SKM-1 treated with dmso at 0.1 percent for 144 hours (cell line): ENCODE measurements at regions not wholly inside any gene's neighbourhood (a gene's known extent, or its start where the extent isn't known, plus 50 kb on each side); places are given as distances from the start of the nearest gene placed in this dataset.
A peak's percentile ranks its signal among the peaks of the same experiment; 100 is the strongest.
"Not testable (repeated sequence)": the region's sequence is repeated elsewhere in the genome, so short reads cannot be mapped to it uniquely, and the experiment has no call there.

Experiments used
- DNase-seq: peaks from one replicate; lab custom pipeline; 2025; ENCODE audit not compliant: unreplicated experiment; lab: John Stamatoyannopoulos, UW

GRCh38 chr1:209202321-209202720 is 381.2 kb upstream of the CAMK1G start:
- DNase-seq: not testable (repeated sequence)

GRCh38 chr1:209202830-209203532 is 380.5 kb upstream of the CAMK1G start:
- peak; percentile 46 for DNase-seq

- no peak for DNase-seq
These were observed 380.0 kb upstream of the CAMK1G start for GRCh38 chr1:209203533-209203895.

GRCh38 chr1:209205039-209205438 is 378.5 kb upstream of the CAMK1G start:
- no peak for DNase-seq

GRCh38 chr1:209207126-209207700 is 376.3 kb upstream of the CAMK1G start:
- no peak for DNase-seq

- peak; percentile 45 for DNase-seq
These were observed 375.7 kb upstream of the CAMK1G start for GRCh38 chr1:209207701-209208286.

- DNase-seq: no peak
These were observed 374.9 kb upstream of the CAMK1G start for GRCh38 chr1:209208648-209209047.

- DNase-seq: no peak
These were observed 369.5 kb upstream of the CAMK1G start for GRCh38 chr1:209213989-209214388.

GRCh38 chr1:209215826-209216225 is 367.7 kb upstream of the CAMK1G start:
- DNase-seq: no peak

- DNase-seq: no peak
These were observed 365.4 kb upstream of the CAMK1G start for GRCh38 chr1:209218113-209218512.

- DNase-seq: no peak
These were observed 364.5 kb upstream of the CAMK1G start for GRCh38 chr1:209218981-209219380.

GRCh38 chr1:209219791-209220524 is 363.6 kb upstream of the CAMK1G start:
- no peak for DNase-seq

GRCh38 chr1:209222826-209223225 is 360.7 kb upstream of the CAMK1G start:
- no peak for DNase-seq

- no peak for DNase-seq
These were observed 359.7 kb upstream of the CAMK1G start for GRCh38 chr1:209223791-209224190.

GRCh38 chr1:209224886-209225285 is 358.6 kb upstream of the CAMK1G start:
- no peak for DNase-seq

- DNase-seq: no peak
These were observed 356.3 kb upstream of the CAMK1G start for GRCh38 chr1:209227171-209227570.

GRCh38 chr1:209227941-209228340 is 355.6 kb upstream of the CAMK1G start:
- DNase-seq: no peak

- DNase-seq: no peak
These were observed 353.9 kb upstream of the CAMK1G start for GRCh38 chr1:209229494-209230061.

GRCh38 chr1:209230314-209230713 is 353.2 kb upstream of the CAMK1G start:
- DNase-seq: no peak

- no peak for DNase-seq
These were observed 351.9 kb upstream of the CAMK1G start for GRCh38 chr1:209231476-209232156.

GRCh38 chr1:209232197-209232596 is 351.3 kb upstream of the CAMK1G start:
- no peak for DNase-seq
